Upper lobe of left lung (tissue), 6 donors: ENCODE measurements at regions not wholly inside any gene's neighbourhood (a gene's known extent, or its start where the extent isn't known, plus 50 kb on each side); places are given as distances from the start of the nearest gene placed in this dataset.

Experiments used
- ATAC-seq, 2 donors: fragments of 200-7000 bp; cut with Tn5 transposase; one replicate each; pipeline ENCODE4 v1.9.1; 2022; ENCODE audit warnings: mild to moderate bottlenecking in 2 of 2, moderate library complexity in 2 of 2; ENCODE audit not compliant: low FRiP score in 2 of 2
- DNase-seq, 2 donors: peaks; one replicate each; pipeline ENCODE4 v3.0.0-alpha.2; 2019 to 2020
- H3K27ac ChIP-seq, 4 donors: fragments of 200-600 bp; sonication (generic); one replicate each; pipeline ENCODE4 v1.5.1; 2016 to 2019
- H3K27me3 ChIP-seq, 4 donors: fragments of 200-600 bp; sonication (generic); one replicate each; pipeline ENCODE4 v1.5.1; 2017 to 2019
- H3K36me3 ChIP-seq, 4 donors: fragments of 200-600 bp; sonication (generic); one replicate each; pipeline ENCODE4 v1.5.1; 2016 to 2019
- H3K4me1 ChIP-seq, 4 donors: fragments of 200-600 bp; sonication (generic); one replicate each; pipeline ENCODE4 v1.5.1; 2018 to 2019
- H3K4me3 ChIP-seq, 4 donors: fragments of 200-600 bp; sonication (generic); one replicate each; pipeline ENCODE4 v1.5.1; 2017 to 2019; ENCODE audit warnings: mild to moderate bottlenecking in 2 of 4, moderate library complexity in 1 of 4
- H3K9me3 ChIP-seq, 4 donors: fragments of 200-600 bp; sonication (generic); one replicate each; pipeline ENCODE4 v1.5.1; 2018 to 2019
- CTCF ChIP-seq, 6 experiments: fragments of 450-650 bp in 4 of 6; fragments of 200-600 bp in 2 of 6; sonication (generic) in 2 of 6; IDR thresholded peaks; one replicate each; pipeline ENCODE4 v1.5.1; 2016 to 2019; ENCODE audit warnings: antibody characterized with exemption in 6 of 6
- EP300 ChIP-seq, 4 donors: sonication (generic); formaldehyde crosslinking; IDR thresholded peaks; one replicate each; pipeline ENCODE4 v1.5.1; 2017; ENCODE audit warnings: antibody characterized with exemption in 4 of 4, control low read depth in 2 of 4
- POLR2A ChIP-seq, 4 donors: fragments of 450-650 bp; IDR thresholded peaks; one replicate each; pipeline ENCODE4 v1.5.1; 2016 to 2017; ENCODE audit warnings: antibody characterized with exemption in 4 of 4, mild to moderate bottlenecking in 2 of 4
- POLR2AphosphoS5 ChIP-seq, 2 donors: sonication (generic); formaldehyde crosslinking; IDR thresholded peaks; one replicate each; pipeline ENCODE4 v1.5.1; 2017; ENCODE audit warnings: antibody characterized with exemption in 2 of 2
- WGBS, 2 donors: methylation state at CpG; one replicate each; pipeline ENCODE4 v1.1.5; 2017 to 2018; 5-methylcytosine and 5-hydroxymethylcytosine counted together
- donor health status: DM: no; HTN: no; CAD: no; lungs with moderate emphysema.
- donor health status: DM: no; HTN: yes; CAD: no; lungs with severe emphysema.

GRCh38 chr3:65030014-65030627 is 342.3 kb upstream of the ADAMTS9 start:
- H3K9me3 ChIP-seq = no peaks in the 10 kb centered on the region
- H3K27me3 ChIP-seq = no peaks in the 10 kb centered on the region
- H3K27ac ChIP-seq = no peak overlapping the region
- no peaks in the 10 kb centered on the region for H3K4me1 ChIP-seq
- 88 to 92% methylated on average over 4 of the region's 4 CpGs for WGBS, 2 donors
- TF ChIP-seq EP300 (IDR thresholded peaks at IDR 0.05) (no peak), CTCF (IDR thresholded peaks at IDR 0.05) (no peak), POLR2AphosphoS5 (IDR thresholded peaks at IDR 0.05) (no peak), POLR2A (IDR thresholded peaks at IDR 0.05) (no peak)
- ATAC-seq = no peak
- no peaks in the 10 kb centered on the region for H3K36me3 ChIP-seq
- no peak for DNase-seq
- no peak overlapping the region for H3K4me3 ChIP-seq

DNA sequence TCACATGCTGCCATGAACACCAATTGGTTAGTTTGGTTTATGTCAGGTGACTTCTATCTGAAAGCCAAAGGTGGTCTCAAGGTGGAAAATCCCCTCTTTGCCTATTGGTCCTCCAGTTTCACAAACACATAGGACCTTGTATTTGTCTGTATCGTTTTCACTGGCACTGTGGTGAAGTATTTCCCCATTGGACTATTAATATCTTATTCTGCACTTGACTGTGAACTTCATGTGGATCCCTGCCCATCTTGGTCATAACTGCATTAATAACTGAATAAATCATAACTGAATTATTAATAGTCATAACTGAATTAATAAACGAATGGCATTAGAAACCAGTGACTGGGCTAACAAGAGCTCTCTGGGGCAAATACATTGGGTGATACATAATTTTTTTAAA is 341.3 kb upstream of the ADAMTS9 start:
- no peaks in the 10 kb centered on the region for H3K36me3 ChIP-seq
- ATAC-seq (no peak), DNase-seq (no peak)
- H3K4me3 ChIP-seq = no peak overlapping the region
- no peaks in the 10 kb centered on the region for H3K27me3 ChIP-seq
- no peak for TF ChIP-seq POLR2AphosphoS5 (IDR thresholded peaks at IDR 0.05)
- no peak for TF ChIP-seq CTCF (IDR thresholded peaks at IDR 0.05)
- TF ChIP-seq EP300 (IDR thresholded peaks at IDR 0.05) = no peak
- no peaks in the 10 kb centered on the region for H3K4me1 ChIP-seq
- H3K27ac ChIP-seq = no peak overlapping the region
- 77 to 87% methylated on average over 2 of the region's 2 CpGs for whole genome bisulfite sequencing, 2 donors
- no peaks in the 10 kb centered on the region for H3K9me3 ChIP-seq

GRCh38 chr3:65028024-65028423 is 340.2 kb upstream of the ADAMTS9 start:
- ATAC-seq (no peak), DNase-seq (no peak)
- no peak overlapping the region for H3K4me3 ChIP-seq
- no peak for TF ChIP-seq EP300 (IDR thresholded peaks at IDR 0.05)
- H3K36me3 ChIP-seq = no peaks in the 10 kb centered on the region
- H3K27ac ChIP-seq = no peak overlapping the region
- H3K4me1 ChIP-seq = no peaks in the 10 kb centered on the region
- H3K9me3 ChIP-seq = no peaks in the 10 kb centered on the region
- WGBS, 2 donors = 89 to 93% methylated on average over 2 of the region's 2 CpGs
- H3K27me3 ChIP-seq = no peaks in the 10 kb centered on the region

DNA sequence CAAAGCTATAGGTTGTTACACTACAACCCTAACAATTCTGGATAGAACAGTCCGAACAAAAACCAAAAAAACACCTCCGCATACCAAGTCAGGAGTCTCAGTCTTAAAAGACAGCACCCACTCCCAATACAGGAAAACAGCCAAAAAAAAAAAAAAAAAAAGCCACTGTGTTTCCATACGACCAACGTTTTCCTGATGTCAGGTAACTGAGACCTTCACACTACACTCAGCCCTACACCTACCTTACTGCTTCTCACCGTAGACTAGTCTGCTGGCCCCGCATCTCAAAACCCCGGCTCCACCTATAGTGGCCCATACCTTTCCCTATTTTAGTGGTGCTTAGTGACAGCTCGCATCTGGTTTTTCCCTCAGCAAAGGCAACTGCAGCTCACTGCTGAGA is 339.5 kb upstream of the ADAMTS9 start:
- H3K4me1 ChIP-seq = no peaks in the 10 kb centered on the region
- no peak for TF ChIP-seq EP300 (IDR thresholded peaks at IDR 0.05)
- no peak for TF ChIP-seq POLR2A (IDR thresholded peaks at IDR 0.05)
- TF ChIP-seq CTCF (IDR thresholded peaks at IDR 0.05) = no peak
- no peak for TF ChIP-seq POLR2AphosphoS5 (IDR thresholded peaks at IDR 0.05)
- H3K9me3 ChIP-seq = no peaks in the 10 kb centered on the region
- DNase-seq (no peak), ATAC-seq (no peak)
- H3K27ac ChIP-seq = no peak overlapping the region
- no peaks in the 10 kb centered on the region for H3K36me3 ChIP-seq
- no peak overlapping the region for H3K4me3 ChIP-seq
- H3K27me3 ChIP-seq = no peaks in the 10 kb centered on the region
- WGBS, 2 donors = 69 to 77% methylated on average over 8 of the region's 8 CpGs

DNA sequence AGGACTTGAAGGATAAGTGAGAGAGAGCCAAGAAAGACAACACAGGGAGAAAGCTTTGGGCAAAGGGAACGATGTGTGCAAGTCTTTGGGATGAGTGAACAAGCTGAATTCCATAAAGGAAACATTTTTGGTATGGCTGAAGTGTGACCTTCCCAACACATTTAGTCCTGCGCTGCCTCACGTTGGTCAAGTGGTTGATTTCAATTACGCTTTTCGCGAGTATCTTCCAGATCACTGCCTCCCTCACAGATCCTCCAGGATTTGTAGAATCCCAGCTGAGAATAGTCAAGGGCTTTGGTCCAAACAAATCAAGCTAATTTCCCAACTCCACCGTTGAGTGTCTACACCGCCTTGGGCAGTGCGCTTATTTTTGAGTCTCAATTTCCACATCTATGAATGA is 338.4 kb upstream of the ADAMTS9 start:
- TF ChIP-seq EP300 (IDR thresholded peaks at IDR 0.05) = no peak

DNA sequence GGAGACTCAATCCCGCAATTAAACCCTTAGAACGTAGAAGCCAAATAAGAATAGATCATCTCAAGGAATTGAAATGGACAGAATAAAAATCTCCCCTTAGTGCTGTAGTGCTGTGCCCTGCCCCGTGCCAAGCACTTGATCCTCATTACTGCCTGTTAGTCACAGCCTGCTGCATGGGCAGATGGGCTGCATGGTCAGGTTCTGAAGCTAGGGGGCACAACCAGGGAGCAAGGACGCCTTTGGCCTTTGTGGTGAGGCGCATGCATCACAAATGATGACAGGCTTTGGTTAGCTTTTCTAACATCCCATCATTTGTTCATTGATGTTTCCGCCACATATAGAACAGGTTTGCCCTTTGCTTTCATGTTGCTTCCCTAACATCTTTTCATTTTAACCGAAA is 336.3 kb upstream of the ADAMTS9 start:
- H3K27me3 ChIP-seq = no peaks in the 10 kb centered on the region

More for the DNA sequence above, 338.4 kb upstream of the ADAMTS9 start:
- Histone ChIP-seq H3K4me3 (no peak overlapping the region), H3K9me3 (no peaks in the 10 kb centered on the region), H3K27me3 (no peaks in the 10 kb centered on the region), H3K4me1 (no peaks in the 10 kb centered on the region), H3K36me3 (no peaks in the 10 kb centered on the region), H3K27ac (no peak overlapping the region)
- no peak for DNase-seq
- 83 to 86% methylated on average over 9 of the region's 9 CpGs for WGBS, 2 donors
- ATAC-seq = no peak

More for the DNA sequence above, 336.3 kb upstream of the ADAMTS9 start:
- no peak for ATAC-seq
- Histone ChIP-seq H3K36me3 (no peaks in the 10 kb centered on the region), H3K27ac (no peak overlapping the region), H3K4me1 (no peaks in the 10 kb centered on the region), H3K4me3 (no peak overlapping the region), H3K9me3 (no peaks in the 10 kb centered on the region)
- TF ChIP-seq POLR2A (IDR thresholded peaks at IDR 0.05) (no peak), EP300 (IDR thresholded peaks at IDR 0.05) (no peak), CTCF (IDR thresholded peaks at IDR 0.05) (no peak), POLR2AphosphoS5 (IDR thresholded peaks at IDR 0.05) (no peak)
- no peak for DNase-seq
- 94 to 95% methylated on average over 7 of the region's 7 CpGs for WGBS, 2 donors
